ENCODE measurements at regions not wholly inside any gene's neighbourhood (a gene's known extent, or its start where the extent isn't known, plus 50 kb on each side); places are given as distances from the start of the nearest gene placed in this dataset.
"Not testable (repeated sequence)": the region's sequence is repeated elsewhere in the genome, so short reads cannot be mapped to it uniquely, and the experiment has no call there.

GRCh38 chr16:15205939-15206338 lies 111.9 kb upstream of the RRN3 start:
- TF ChIP-seq POLR2A (IDR thresholded peaks at IDR 0.05); CTCF (IDR thresholded peaks at IDR 0.05); EP300 (IDR thresholded peaks at IDR 0.05; ENCODE audit: low read depth); POLR2AphosphoS5 (IDR thresholded peaks at IDR 0.05): not testable (repeated sequence)
